Astrocyte (in vitro differentiated cells and primary cell): ENCODE measurements at regions not wholly inside any gene's neighbourhood (a gene's known extent, or its start where the extent isn't known, plus 50 kb on each side); places are given as distances from the start of the nearest gene placed in this dataset.

Experiments used
- DNase-seq: peaks from one replicate; pipeline ENCODE4 v3.0.0-alpha.2; 2010; ENCODE audit warnings: low read depth
- FAIRE-seq: peaks from 2 replicates; lab custom pipeline; 2011; peaks lifted over from hg19 to GRCh38; lab: Jason Lieb, UNC
- H2AFZ ChIP-seq: 2 replicates; pipeline ENCODE4 v1.6.0; 2012; ENCODE audit warnings: low read depth, low read length, inconsistent platforms
- H3K27ac ChIP-seq: 2 replicates; pipeline ENCODE4 v1.5.1; 2011; ENCODE audit warnings: low read depth, low read length, inconsistent platforms
- H3K27me3 ChIP-seq: 2 replicates; pipeline ENCODE4 v1.6.0; 2011; ENCODE audit warnings: low read length, inconsistent platforms; ENCODE audit not compliant: insufficient read depth
- H3K36me3 ChIP-seq: 2 replicates; pipeline ENCODE4 v1.5.1; 2011; ENCODE audit warnings: low read length, inconsistent platforms; ENCODE audit not compliant: insufficient read depth
- H3K4me1 ChIP-seq: 2 replicates; pipeline ENCODE4 v1.5.1; 2011; ENCODE audit warnings: low read length, inconsistent platforms; ENCODE audit not compliant: insufficient read depth
- H3K4me2 ChIP-seq: 2 replicates; pipeline ENCODE4 v1.6.0; 2012; ENCODE audit warnings: low read length, inconsistent platforms
- H3K4me3 ChIP-seq: 2 replicates; pipeline ENCODE4 v1.5.1; 2011; ENCODE audit warnings: low read depth, mild to moderate bottlenecking, low read length, inconsistent platforms; ENCODE audit not compliant: insufficient read depth
- H3K79me2 ChIP-seq: 2 replicates; pipeline ENCODE4 v1.6.0; 2012; ENCODE audit warnings: mild to moderate bottlenecking, low read length, inconsistent platforms; ENCODE audit not compliant: insufficient read depth
- H3K9ac ChIP-seq: 2 replicates; pipeline ENCODE4 v1.6.0; 2012; ENCODE audit warnings: mild to moderate bottlenecking, low read length, inconsistent platforms
- H3K9me3 ChIP-seq: 2 replicates; pipeline ENCODE4 v1.5.1; 2012; ENCODE audit warnings: low read depth, mild to moderate bottlenecking, low read length, inconsistent platforms; ENCODE audit not compliant: insufficient read depth
- H4K20me1 ChIP-seq: 2 replicates; pipeline ENCODE4 v1.6.0; 2012; ENCODE audit warnings: low read length, inconsistent platforms; ENCODE audit not compliant: insufficient read depth
- H3K27ac Mint-ChIP-seq: one replicate; pipeline ENCODE4 v1.8.0; 2021; ENCODE audit warnings: mild to moderate bottlenecking, mixed read lengths; ENCODE audit not compliant: unreplicated experiment
- H3K27me3 Mint-ChIP-seq: one replicate; pipeline ENCODE4 v1.8.0; 2021; ENCODE audit warnings: low read depth, mixed read lengths; ENCODE audit not compliant: unreplicated experiment
- H3K36me3 Mint-ChIP-seq: one replicate; pipeline ENCODE4 v1.8.0; 2021; ENCODE audit warnings: low read depth, mixed read lengths; ENCODE audit not compliant: unreplicated experiment
- H3K4me1 Mint-ChIP-seq: one replicate; pipeline ENCODE4 v1.8.0; 2021; ENCODE audit warnings: low read depth, mixed read lengths; ENCODE audit not compliant: unreplicated experiment
- H3K4me3 Mint-ChIP-seq: one replicate; pipeline ENCODE4 v1.8.0; 2021; ENCODE audit warnings: mild to moderate bottlenecking, moderate library complexity, mixed read lengths; ENCODE audit not compliant: unreplicated experiment
- H3K9me3 Mint-ChIP-seq: one replicate; pipeline ENCODE4 v1.8.0; 2021; ENCODE audit warnings: mild to moderate bottlenecking, mixed read lengths; ENCODE audit not compliant: unreplicated experiment
- CTCF ChIP-seq: IDR thresholded peaks from 2 replicates; pipeline ENCODE4 v1.5.1; 2011; ENCODE audit warnings: low read depth, mild to moderate bottlenecking, inconsistent platforms, low read length, moderate library complexity; ENCODE audit not compliant: insufficient read depth
- EZH2 ChIP-seq: IDR thresholded peaks from 2 replicates; pipeline ENCODE4 v1.6.1; 2012; ENCODE audit warnings: mild to moderate bottlenecking, low read length, inconsistent platforms; ENCODE audit not compliant: insufficient read depth

GRCh38 chr16:54397838-54398237 is 111.3 kb upstream of the IRX3 start:
- no peaks in the 10 kb centered on the region for H3K79me2 ChIP-seq
- H3K27me3 ChIP-seq = no peaks in the 10 kb centered on the region
- H3K9me3 ChIP-seq = no peaks in the 10 kb centered on the region
- no peak for DNase-seq
- H3K27me3 Mint-ChIP-seq = peaks cover 19% of the 10 kb centered on the region
- no peaks in the 10 kb centered on the region for H3K36me3 ChIP-seq
- peak overlapping the region; percentile 31 for H2AFZ ChIP-seq
- H3K4me1 Mint-ChIP-seq = peaks cover 8% of the 10 kb centered on the region
- peak overlapping the region; percentile 74 for H3K4me2 ChIP-seq
- no peak overlapping the region for H3K27ac ChIP-seq
- no peak for TF ChIP-seq CTCF
- TF ChIP-seq EZH2 = no peak
- H3K27ac Mint-ChIP-seq = no peak overlapping the region
- peak overlapping the region; percentile 29 for H3K4me3 ChIP-seq
- no peaks in the 10 kb centered on the region for H3K36me3 Mint-ChIP-seq
- H4K20me1 ChIP-seq = no peaks in the 10 kb centered on the region
- no peak overlapping the region for H3K4me3 Mint-ChIP-seq
- H3K9ac ChIP-seq = no peak overlapping the region
- peaks cover 4% of the 10 kb centered on the region for H3K9me3 Mint-ChIP-seq
- H3K4me1 ChIP-seq = peaks cover 10% of the 10 kb centered on the region
- peak; percentile 34 for FAIRE-seq

- peak; percentile 19 for DNase-seq
- H3K36me3 ChIP-seq = no peaks in the 10 kb centered on the region
Measured at GRCh38 chr16:54397190-54397835, 110.7 kb upstream of the IRX3 start.

More at GRCh38 chr16:54397190-54397835, 110.7 kb upstream of the IRX3 start:
- FAIRE-seq = no peak
- H3K27me3 ChIP-seq = no peaks in the 10 kb centered on the region
- H3K36me3 Mint-ChIP-seq = no peaks in the 10 kb centered on the region
- H2AFZ ChIP-seq = peak overlapping the region; percentile 31
- peaks cover 4% of the 10 kb centered on the region for H3K9me3 Mint-ChIP-seq
- no peaks in the 10 kb centered on the region for H3K9me3 ChIP-seq
- peaks cover 15% of the 10 kb centered on the region for H3K27me3 Mint-ChIP-seq
- no peak overlapping the region for H3K27ac Mint-ChIP-seq
- TF ChIP-seq CTCF (no peak), EZH2 (no peak)
- H3K4me2 ChIP-seq = peak overlapping the region; percentile 74
- no peaks in the 10 kb centered on the region for H4K20me1 ChIP-seq
- peaks cover 8% of the 10 kb centered on the region for H3K4me1 Mint-ChIP-seq
- H3K27ac ChIP-seq = no peak overlapping the region
- H3K79me2 ChIP-seq = no peaks in the 10 kb centered on the region
- H3K4me3 ChIP-seq = peak overlapping the region; percentile 29
- H3K4me3 Mint-ChIP-seq = no peak overlapping the region
- H3K4me1 ChIP-seq = peaks cover 10% of the 10 kb centered on the region
- no peak overlapping the region for H3K9ac ChIP-seq
